ENCODE measurements at regions not wholly inside any gene's neighbourhood (a gene's known extent, or its start where the extent isn't known, plus 50 kb on each side); places are given as distances from the start of the nearest gene placed in this dataset.

DNA sequence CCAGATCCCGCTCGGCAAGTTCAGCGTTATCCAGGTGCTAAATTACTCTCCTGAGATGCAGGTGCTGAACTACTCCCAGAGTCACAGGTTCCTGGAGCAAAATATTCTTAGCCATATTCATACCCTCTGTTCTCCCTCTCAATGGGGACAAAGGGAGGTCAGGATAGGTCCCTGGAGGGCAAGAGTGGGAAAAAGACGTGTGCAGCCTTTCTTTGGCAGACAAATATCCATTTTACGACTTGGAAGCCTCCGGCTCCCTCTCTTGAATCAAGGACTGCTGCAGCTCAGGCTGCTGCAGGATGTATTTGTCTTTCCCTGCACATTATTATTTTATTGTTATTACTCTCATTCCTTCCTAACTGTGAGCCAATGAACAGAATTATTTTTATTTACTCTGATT, 590.2 kb downstream of the NR2F1-AS1 start:
- H3K36me3 ChIP-seq: no peaks in the 10 kb centered on the region
- no peaks in the 10 kb centered on the region for H3K27me3 ChIP-seq
- no peak overlapping the region for H3K4me3 ChIP-seq
- H3K9me3 ChIP-seq: no peaks in the 10 kb centered on the region
- no peak overlapping the region for H3K27ac ChIP-seq
- H3K4me1 ChIP-seq (ENCODE audit: insufficient read depth): no peaks in the 10 kb centered on the region
- no peak for TF ChIP-seq EP300 (IDR thresholded peaks at IDR 0.05)
- TF ChIP-seq, protein P1, sequence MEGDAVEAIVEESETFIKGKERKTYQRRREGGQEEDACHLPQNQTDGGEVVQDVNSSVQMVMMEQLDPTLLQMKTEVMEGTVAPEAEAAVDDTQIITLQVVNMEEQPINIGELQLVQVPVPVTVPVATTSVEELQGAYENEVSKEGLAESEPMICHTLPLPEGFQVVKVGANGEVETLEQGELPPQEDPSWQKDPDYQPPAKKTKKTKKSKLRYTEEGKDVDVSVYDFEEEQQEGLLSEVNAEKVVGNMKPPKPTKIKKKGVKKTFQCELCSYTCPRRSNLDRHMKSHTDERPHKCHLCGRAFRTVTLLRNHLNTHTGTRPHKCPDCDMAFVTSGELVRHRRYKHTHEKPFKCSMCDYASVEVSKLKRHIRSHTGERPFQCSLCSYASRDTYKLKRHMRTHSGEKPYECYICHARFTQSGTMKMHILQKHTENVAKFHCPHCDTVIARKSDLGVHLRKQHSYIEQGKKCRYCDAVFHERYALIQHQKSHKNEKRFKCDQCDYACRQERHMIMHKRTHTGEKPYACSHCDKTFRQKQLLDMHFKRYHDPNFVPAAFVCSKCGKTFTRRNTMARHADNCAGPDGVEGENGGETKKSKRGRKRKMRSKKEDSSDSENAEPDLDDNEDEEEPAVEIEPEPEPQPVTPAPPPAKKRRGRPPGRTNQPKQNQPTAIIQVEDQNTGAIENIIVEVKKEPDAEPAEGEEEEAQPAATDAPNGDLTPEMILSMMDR (IDR thresholded peaks at IDR 0.05): no peak
- no peak for TF ChIP-seq POLR2A (IDR thresholded peaks at IDR 0.05)
- intact Hi-C loops (cut with DNase I): no loop called here
- DNase-seq: no peak
- 73 to 80% (median 75%) methylated on average over 6 of the region's 6 CpGs for WGBS, 3 donors

- Histone ChIP-seq H3K4me3 (no peak overlapping the region), H3K36me3 (no peaks in the 10 kb centered on the region), H3K27me3 (no peaks in the 10 kb centered on the region), H3K9me3 (no peaks in the 10 kb centered on the region), H3K4me1 (ENCODE audit: insufficient read depth) (no peaks in the 10 kb centered on the region), H3K27ac (no peak overlapping the region)
- 74 to 87% (median 84%) methylated on average over 1 of the region's 1 CpG for WGBS, 3 donors
- no peak for DNase-seq
- TF ChIP-seq, protein P1 (IDR thresholded peaks at IDR 0.05): no peak
- TF ChIP-seq POLR2A (IDR thresholded peaks at IDR 0.05) (no peak), EP300 (IDR thresholded peaks at IDR 0.05) (no peak)
- intact Hi-C loops (cut with DNase I): no loop called here
These were observed 600.0 kb downstream of the NR2F1-AS1 start for GRCh38 chr5:92981001-92981400.

DNA sequence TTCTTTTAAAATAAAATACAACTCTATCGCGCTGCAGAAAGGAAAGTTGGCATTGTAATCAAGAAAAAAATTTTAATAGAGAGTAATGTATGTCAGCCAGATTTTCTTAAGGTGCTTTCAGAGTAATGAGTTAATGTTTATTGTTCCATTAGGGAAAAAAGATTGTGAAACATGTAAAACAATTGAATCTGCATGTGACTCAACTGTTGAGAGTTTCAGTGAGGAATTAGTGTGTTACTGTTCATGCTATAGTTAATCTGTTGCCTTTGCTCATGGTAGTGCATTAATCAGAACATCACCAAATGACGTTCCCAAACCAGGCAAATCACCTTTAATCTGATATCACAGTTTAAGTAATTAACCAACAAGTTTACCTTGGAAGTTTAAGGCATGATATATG, 600.5 kb downstream of the NR2F1-AS1 start:
- Histone ChIP-seq H3K4me3 (no peak overlapping the region), H3K9me3 (no peaks in the 10 kb centered on the region), H3K4me1 (ENCODE audit: insufficient read depth) (no peaks in the 10 kb centered on the region), H3K27ac (no peak overlapping the region), H3K27me3 (no peaks in the 10 kb centered on the region), H3K36me3 (no peaks in the 10 kb centered on the region)
- intact Hi-C loops (cut with DNase I): no loop called here
- TF ChIP-seq, protein P1 (IDR thresholded peaks at IDR 0.05): no peak
- no peak for TF ChIP-seq POLR2A (IDR thresholded peaks at IDR 0.05)
- TF ChIP-seq EP300 (IDR thresholded peaks at IDR 0.05): no peak
- no peak for DNase-seq
- 77 to 85% (median 84%) methylated on average over 3 of the region's 3 CpGs for WGBS, 3 donors

DNA sequence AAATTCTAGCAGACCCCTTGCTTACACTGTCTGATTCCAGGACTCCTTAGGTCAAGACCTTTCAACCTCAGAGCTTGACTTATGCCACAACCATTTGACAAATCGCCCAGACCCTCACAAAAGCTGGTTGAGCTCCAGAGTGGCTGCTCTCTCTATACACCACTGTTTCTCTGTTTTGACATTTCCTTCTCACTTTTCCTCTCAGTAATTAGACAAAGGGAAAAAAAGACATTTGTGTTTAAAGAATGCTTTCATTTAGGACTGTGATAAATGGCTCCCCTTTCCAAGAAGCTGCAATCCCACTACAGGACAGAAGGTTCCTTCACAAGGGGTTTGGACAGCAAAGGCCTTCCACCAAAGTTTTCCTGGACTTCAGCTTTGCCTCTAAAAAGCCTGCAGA, 601.3 kb downstream of the NR2F1-AS1 start:
- intact Hi-C loops (cut with DNase I): no loop called here
- Histone ChIP-seq H3K27me3 (no peaks in the 10 kb centered on the region), H3K36me3 (no peaks in the 10 kb centered on the region), H3K27ac (no peak overlapping the region), H3K4me3 (no peak overlapping the region), H3K9me3 (no peaks in the 10 kb centered on the region), H3K4me1 (ENCODE audit: insufficient read depth) (no peaks in the 10 kb centered on the region)
- DNase-seq: no peak
- WGBS, 3 donors: 80 to 83% (median 82%) methylated on average over 1 of the region's 1 CpG
- no peak for TF ChIP-seq EP300 (IDR thresholded peaks at IDR 0.05)
- TF ChIP-seq POLR2A (IDR thresholded peaks at IDR 0.05): no peak
- TF ChIP-seq, protein P1 (IDR thresholded peaks at IDR 0.05): no peak
